Activated CD4-positive, alpha-beta memory T cell treated with anti-CD3 and anti-CD28 coated beads for 36 hours (primary cell): ENCODE measurements at regions not wholly inside any gene's neighbourhood (a gene's known extent, or its start where the extent isn't known, plus 50 kb on each side); places are given as distances from the start of the nearest gene placed in this dataset.

Experiments used
- CTCF ChIA-PET: fragments of 350-600 bp; sonication (Branson Sonifier 250); formaldehyde crosslinking; loops from one replicate; lab custom pipeline; 2021; ENCODE audit warnings: antibody characterized with exemption, inconsistent platforms; lab: Charles Lee
- POLR2A ChIA-PET: fragments of 350-600 bp; sonication (Branson Sonifier 250); formaldehyde crosslinking; loops from one replicate; lab custom pipeline; 2021; ENCODE audit warnings: antibody characterized with exemption; lab: Charles Lee
- DNase-seq: peaks from one replicate; pipeline ENCODE4 v3.0.0-alpha.2; 2020
- H3K27ac Mint-ChIP-seq: one replicate; pipeline ENCODE4 v1.8.0; 2021; ENCODE audit warnings: mixed read lengths
- H3K27me3 Mint-ChIP-seq: one replicate; pipeline ENCODE4 v1.8.0; 2021; ENCODE audit warnings: mixed read lengths
- H3K36me3 Mint-ChIP-seq: one replicate; pipeline ENCODE4 v1.8.0; 2021; ENCODE audit warnings: mixed read lengths
- H3K4me1 Mint-ChIP-seq: one replicate; pipeline ENCODE4 v1.8.0; 2021; ENCODE audit warnings: low read depth, mixed read lengths
- H3K4me3 Mint-ChIP-seq: one replicate; pipeline ENCODE4 v1.8.0; 2021; ENCODE audit warnings: mild to moderate bottlenecking, mixed read lengths
- H3K9me3 Mint-ChIP-seq: one replicate; pipeline ENCODE4 v1.8.0; 2021; ENCODE audit warnings: mixed read lengths
- intact Hi-C: fragments of 100-400 bp; cut with micrococcal nuclease; formaldehyde crosslinking; loops from one replicate; pipeline ENCODE4 v1.15.1; 2023

- intact Hi-C loops: no loop called here
- Mint-ChIP-seq H3K9me3 (no peaks in the 10 kb centered on the region), H3K4me1 (no peaks in the 10 kb centered on the region), H3K4me3 (no peak overlapping the region), H3K36me3 (no peaks in the 10 kb centered on the region), H3K27ac (no peak overlapping the region), H3K27me3 (peaks cover 8% of the 10 kb centered on the region)
- POLR2A ChIA-PET: no interaction called here
- CTCF ChIA-PET: no interaction called here
- no peak for DNase-seq
Observed at GRCh38 chr18:45554389-45554737, 60.9 kb upstream of the SLC14A2 start.

- H3K36me3 Mint-ChIP-seq: no peaks in the 10 kb centered on the region
- DNase-seq: no peak
- ChIA-PET CTCF (no interaction called here), POLR2A (no interaction called here)
- no peaks in the 10 kb centered on the region for H3K9me3 Mint-ChIP-seq
- H3K4me1 Mint-ChIP-seq: no peaks in the 10 kb centered on the region
- no peak overlapping the region for H3K4me3 Mint-ChIP-seq
- H3K27me3 Mint-ChIP-seq: peaks cover 5% of the 10 kb centered on the region
- intact Hi-C loops: no loop called here
- no peak overlapping the region for H3K27ac Mint-ChIP-seq
Observed at GRCh38 chr18:45556222-45556621, 59.1 kb upstream of the SLC14A2 start.

- H3K27me3 Mint-ChIP-seq: peaks cover 2% of the 10 kb centered on the region
- CTCF ChIA-PET: no interaction called here
- H3K27ac Mint-ChIP-seq: no peak overlapping the region
- no peaks in the 10 kb centered on the region for H3K36me3 Mint-ChIP-seq
- POLR2A ChIA-PET: no interaction called here
- no peaks in the 10 kb centered on the region for H3K9me3 Mint-ChIP-seq
- DNase-seq: no peak
- H3K4me1 Mint-ChIP-seq: no peaks in the 10 kb centered on the region
- no peak overlapping the region for H3K4me3 Mint-ChIP-seq
- intact Hi-C loops: no loop called here
Observed at GRCh38 chr18:45557287-45557686, 58.0 kb upstream of the SLC14A2 start.

GRCh38 chr18:45557779-45558178, 57.5 kb upstream of the SLC14A2 start:
- ChIA-PET POLR2A (no interaction called here), CTCF (no interaction called here)
- no peaks in the 10 kb centered on the region for H3K9me3 Mint-ChIP-seq
- no peak overlapping the region for H3K4me3 Mint-ChIP-seq
- no peak for DNase-seq
- no peaks in the 10 kb centered on the region for H3K36me3 Mint-ChIP-seq
- intact Hi-C loops: no loop called here
- H3K27me3 Mint-ChIP-seq: peaks cover 2% of the 10 kb centered on the region
- no peaks in the 10 kb centered on the region for H3K4me1 Mint-ChIP-seq
- H3K27ac Mint-ChIP-seq: no peak overlapping the region

- ChIA-PET CTCF (no interaction called here), POLR2A (no interaction called here)
- no peak overlapping the region for H3K27ac Mint-ChIP-seq
- no peak for DNase-seq
- H3K27me3 Mint-ChIP-seq: no peaks in the 10 kb centered on the region
- H3K4me3 Mint-ChIP-seq: no peak overlapping the region
- H3K9me3 Mint-ChIP-seq: no peaks in the 10 kb centered on the region
- intact Hi-C loops: no loop called here
- no peaks in the 10 kb centered on the region for H3K36me3 Mint-ChIP-seq
- no peaks in the 10 kb centered on the region for H3K4me1 Mint-ChIP-seq
Observed at GRCh38 chr18:45559258-45559657, 56.0 kb upstream of the SLC14A2 start.

- H3K9me3 Mint-ChIP-seq: no peaks in the 10 kb centered on the region
- H3K27ac Mint-ChIP-seq: no peak overlapping the region
- intact Hi-C loops: no loop called here
- DNase-seq: no peak
- H3K27me3 Mint-ChIP-seq: no peaks in the 10 kb centered on the region
- ChIA-PET CTCF (no interaction called here), POLR2A (no interaction called here)
- H3K4me3 Mint-ChIP-seq: no peak overlapping the region
- peaks cover 4% of the 10 kb centered on the region for H3K4me1 Mint-ChIP-seq
- H3K36me3 Mint-ChIP-seq: no peaks in the 10 kb centered on the region
Observed at GRCh38 chr18:45560870-45561269, 54.4 kb upstream of the SLC14A2 start.

- ChIA-PET CTCF (interaction anchor here (0.9 kb wide), 1 partner anchor 9 kb away, joined by 4 read pairs; no protein-coding TSS in a partner anchor), POLR2A (no interaction called here)
- DNase-seq: no peak
- no peaks in the 10 kb centered on the region for H3K9me3 Mint-ChIP-seq
- no peaks in the 10 kb centered on the region for H3K36me3 Mint-ChIP-seq
- H3K4me1 Mint-ChIP-seq: peaks cover 4% of the 10 kb centered on the region
- intact Hi-C loops: no loop called here
- H3K4me3 Mint-ChIP-seq: no peak overlapping the region
- peaks cover 1% of the 10 kb centered on the region for H3K27me3 Mint-ChIP-seq
- H3K27ac Mint-ChIP-seq: no peak overlapping the region
Observed at GRCh38 chr18:45562567-45563479, 52.5 kb upstream of the SLC14A2 start.

GRCh38 chr18:45565280-45565970, 49.9 kb upstream of the SLC14A2 start:
- Mint-ChIP-seq H3K4me1 (peaks cover 4% of the 10 kb centered on the region), H3K4me3 (no peak overlapping the region), H3K9me3 (no peaks in the 10 kb centered on the region), H3K36me3 (no peaks in the 10 kb centered on the region), H3K27ac (no peak overlapping the region), H3K27me3 (peaks cover 3% of the 10 kb centered on the region)
- DNase-seq: no peak
- intact Hi-C loops: no loop called here
- POLR2A ChIA-PET: no interaction called here
- CTCF ChIA-PET: no interaction called here
